Left lung (tissue), 4 donors: ENCODE measurements at regions not wholly inside any gene's neighbourhood (a gene's known extent, or its start where the extent isn't known, plus 50 kb on each side); places are given as distances from the start of the nearest gene placed in this dataset.
"Not testable (repeated sequence)": the region's sequence is repeated elsewhere in the genome, so short reads cannot be mapped to it uniquely, and the experiment has no call there.

ENCODE experiments used
- ATAC-seq: fragments of 200-7000 bp; cut with Tn5 transposase; one replicate; pipeline ENCODE4 v1.9.1; 2020; ENCODE audit warnings: moderate library complexity
- DNase-seq, 4 donors: peaks; one replicate each; pipeline ENCODE4 v3.0.0-alpha.2; 2013 to 2020
- H3K27ac ChIP-seq, 2 donors: fragments of 200-600 bp; sonication (generic) in 1 of 2; one replicate each; pipeline versions ENCODE4 v1.5.0 to v1.8.0; 2020 to 2021
- H3K27me3 ChIP-seq, 2 donors: fragments of 200-600 bp; sonication (generic) in 1 of 2; one replicate each; pipeline versions ENCODE4 v1.5.0 to v1.8.0; 2020 to 2021
- H3K36me3 ChIP-seq, 2 donors: fragments of 200-600 bp; sonication (generic) in 1 of 2; one replicate each; pipeline versions ENCODE4 v1.5.0 to v1.8.0; 2020 to 2021
- H3K4me1 ChIP-seq, 2 donors: fragments of 200-600 bp; one replicate each; pipeline ENCODE4 v1.8.0; 2021
- H3K4me3 ChIP-seq, 2 donors: fragments of 200-600 bp; sonication (generic) in 1 of 2; one replicate each; pipeline versions ENCODE4 v1.5.0 to v1.8.0; 2020 to 2021; ENCODE audit warnings: mild to moderate bottlenecking in 1 of 2
- H3K9me3 ChIP-seq, 2 donors: fragments of 200-600 bp; sonication (generic) in 1 of 2; one replicate each; pipeline versions ENCODE4 v1.5.0 to v1.8.0; 2020 to 2021
- intact Hi-C, 2 donors: fragments of 100-400 bp; cut with DNase I; formaldehyde crosslinking; loops; one replicate each; pipeline versions ENCODE4 v1.11.2 to v1.14.2; 2022
- TF ChIP-seq, protein P1 (sequence below), 2 donors: fragments of 200-600 bp; sonication (generic) in 1 of 2; IDR thresholded peaks; one replicate each; pipeline versions ENCODE4 v1.5.0 to v1.8.0; 2021; ENCODE audit warnings: antibody characterized with exemption in 2 of 2
- donor health status: DM: no; HTN: yes; CAD: no.
- donor health status: DM: no; HTN: no; CAD: no.

DNA sequence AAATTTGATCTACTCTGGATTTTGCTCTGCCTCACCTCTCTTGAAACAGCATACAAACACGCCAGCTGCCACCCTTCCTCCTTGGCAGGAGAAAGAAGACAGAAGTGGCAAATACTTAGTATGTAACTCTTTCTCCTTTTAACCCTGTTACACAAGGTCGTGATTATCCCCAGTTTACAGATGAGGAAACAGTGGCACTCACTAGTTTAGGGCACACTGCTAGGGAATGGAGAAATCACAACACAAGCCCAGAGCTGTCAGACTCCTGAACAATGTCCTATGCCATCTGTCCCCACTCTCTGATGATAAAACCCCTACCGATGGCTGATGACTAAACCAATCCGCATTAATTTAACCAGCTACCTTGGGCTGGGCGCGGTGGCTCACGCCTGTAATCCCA is 79.7 kb downstream of the FGD2 start:
- H3K36me3 ChIP-seq, result no peaks in the 10 kb centered on the region
- H3K9me3 ChIP-seq, result no peaks in the 10 kb centered on the region
- intact Hi-C loops, result no loop called here
- peaks cover 9 to 42% of the 10 kb centered on the region in 2 donors for H3K4me1 ChIP-seq
- no peak overlapping the region for H3K4me3 ChIP-seq
- H3K27me3 ChIP-seq, result no peaks in the 10 kb centered on the region
- TF ChIP-seq, protein P1, sequence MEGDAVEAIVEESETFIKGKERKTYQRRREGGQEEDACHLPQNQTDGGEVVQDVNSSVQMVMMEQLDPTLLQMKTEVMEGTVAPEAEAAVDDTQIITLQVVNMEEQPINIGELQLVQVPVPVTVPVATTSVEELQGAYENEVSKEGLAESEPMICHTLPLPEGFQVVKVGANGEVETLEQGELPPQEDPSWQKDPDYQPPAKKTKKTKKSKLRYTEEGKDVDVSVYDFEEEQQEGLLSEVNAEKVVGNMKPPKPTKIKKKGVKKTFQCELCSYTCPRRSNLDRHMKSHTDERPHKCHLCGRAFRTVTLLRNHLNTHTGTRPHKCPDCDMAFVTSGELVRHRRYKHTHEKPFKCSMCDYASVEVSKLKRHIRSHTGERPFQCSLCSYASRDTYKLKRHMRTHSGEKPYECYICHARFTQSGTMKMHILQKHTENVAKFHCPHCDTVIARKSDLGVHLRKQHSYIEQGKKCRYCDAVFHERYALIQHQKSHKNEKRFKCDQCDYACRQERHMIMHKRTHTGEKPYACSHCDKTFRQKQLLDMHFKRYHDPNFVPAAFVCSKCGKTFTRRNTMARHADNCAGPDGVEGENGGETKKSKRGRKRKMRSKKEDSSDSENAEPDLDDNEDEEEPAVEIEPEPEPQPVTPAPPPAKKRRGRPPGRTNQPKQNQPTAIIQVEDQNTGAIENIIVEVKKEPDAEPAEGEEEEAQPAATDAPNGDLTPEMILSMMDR (IDR thresholded peaks at IDR 0.05), result no peak
- peak overlapping the region in 1 of 2 donors; percentile 87 for H3K27ac ChIP-seq
- DNase-seq (no peak), ATAC-seq (peak; percentile 11)

DNA sequence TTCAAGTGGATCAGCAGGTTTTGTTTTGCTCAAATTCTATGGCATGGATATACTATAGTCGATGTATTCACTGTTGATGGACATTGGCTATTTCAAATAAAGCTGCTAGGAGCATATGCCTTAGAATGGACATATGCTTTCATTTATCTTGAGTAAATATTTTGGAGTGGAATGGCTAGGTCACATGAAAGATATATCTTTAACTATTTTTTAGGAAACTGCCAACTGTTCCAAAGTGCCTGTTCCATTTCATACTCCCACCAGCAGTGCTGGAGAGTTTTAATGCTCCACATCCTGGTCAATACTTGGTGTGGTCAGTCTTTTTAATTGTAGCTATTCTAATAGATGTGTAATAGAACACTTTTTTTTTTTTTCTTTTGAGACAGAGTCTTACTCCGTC is 81.1 kb upstream of the PIM1 start:
- ATAC-seq (no peak), DNase-seq (no peak)
- intact Hi-C loops, result no loop called here
- TF ChIP-seq, protein P1 (IDR thresholded peaks at IDR 0.05), result no peak
- H3K27me3 ChIP-seq, result no peaks in the 10 kb centered on the region
- no peaks in the 10 kb centered on the region for H3K36me3 ChIP-seq
- no peak overlapping the region for H3K27ac ChIP-seq
- no peaks in the 10 kb centered on the region for H3K9me3 ChIP-seq
- peaks cover 0 to 23% of the 10 kb centered on the region in 2 donors for H3K4me1 ChIP-seq
- H3K4me3 ChIP-seq, result no peak overlapping the region

DNA sequence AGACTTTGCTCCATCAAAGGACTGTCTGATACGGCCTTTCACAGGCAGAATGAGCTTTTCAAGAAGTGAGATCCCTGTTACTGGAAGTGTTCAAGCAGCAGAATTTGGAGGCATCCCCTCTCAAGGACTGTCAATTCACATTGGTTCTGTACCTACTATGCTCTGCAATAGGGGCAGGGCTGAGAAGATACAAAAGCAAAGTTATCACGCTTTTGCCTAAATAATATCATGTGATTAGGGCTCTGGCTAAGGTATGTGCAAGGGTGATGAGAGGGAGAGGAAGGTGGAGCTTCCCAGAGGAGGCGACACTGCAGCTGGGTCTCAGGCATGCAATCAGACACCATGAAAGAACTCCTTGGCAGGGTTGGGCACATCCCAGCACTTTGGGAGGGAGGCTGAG is 80.2 kb upstream of the PIM1 start:
- peaks cover 0 to 14% of the 10 kb centered on the region in 2 donors for H3K4me1 ChIP-seq
- H3K27ac ChIP-seq, result no peak overlapping the region
- intact Hi-C loops, result no loop called here
- no peak for DNase-seq
- TF ChIP-seq, protein P1 (IDR thresholded peaks at IDR 0.05), result no peak
- no peak for ATAC-seq
- no peaks in the 10 kb centered on the region for H3K36me3 ChIP-seq
- H3K9me3 ChIP-seq, result no peaks in the 10 kb centered on the region
- no peak overlapping the region for H3K4me3 ChIP-seq
- no peaks in the 10 kb centered on the region for H3K27me3 ChIP-seq

DNA sequence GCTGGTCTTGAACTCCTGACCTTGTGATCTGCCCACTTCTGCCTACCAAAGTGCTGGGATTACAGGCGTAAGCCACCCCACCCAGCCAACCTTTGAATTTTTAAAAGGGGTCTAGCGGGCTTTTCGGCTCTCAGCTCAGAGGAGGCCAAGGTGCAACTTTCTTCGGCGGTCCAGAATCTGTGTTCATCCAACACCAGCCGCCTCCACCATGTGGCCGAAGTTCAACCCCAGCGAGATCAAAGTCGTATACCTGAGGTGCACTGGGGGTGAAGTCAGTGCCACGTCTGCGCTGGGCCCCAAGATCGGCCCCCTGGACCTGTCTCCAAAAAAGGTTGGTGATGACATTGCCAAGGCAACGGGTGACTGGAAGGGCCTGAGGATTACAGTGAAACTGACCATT is 78.8 kb upstream of the PIM1 start:
- H3K9me3 ChIP-seq, ATAC-seq, H3K4me3 ChIP-seq, intact Hi-C loops, H3K36me3 ChIP-seq, H3K27ac ChIP-seq, DNase-seq, H3K4me1 ChIP-seq, H3K27me3 ChIP-seq: not testable (repeated sequence)

DNA sequence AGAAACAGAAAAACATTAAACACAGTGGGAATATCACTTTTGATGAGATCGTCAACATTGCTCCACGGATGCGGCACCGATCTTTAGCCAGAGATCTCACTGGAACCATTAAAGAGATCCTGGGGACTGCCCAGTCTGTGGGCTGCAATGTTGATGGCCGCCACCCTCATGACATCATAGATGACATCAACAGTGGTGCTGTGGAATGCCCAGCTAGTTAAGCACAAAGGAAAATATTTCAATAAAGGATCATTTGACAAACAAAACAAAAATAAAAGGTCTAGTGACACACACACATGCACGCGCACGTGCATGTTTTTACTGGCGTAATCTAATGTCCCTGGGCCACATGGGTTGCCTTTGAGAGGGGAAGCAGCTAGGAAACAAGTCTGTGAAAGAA is 78.4 kb upstream of the PIM1 start:
- H3K36me3 ChIP-seq, H3K27me3 ChIP-seq, H3K4me3 ChIP-seq, H3K9me3 ChIP-seq, H3K4me1 ChIP-seq, DNase-seq, ATAC-seq, H3K27ac ChIP-seq, intact Hi-C loops: not testable (repeated sequence)

DNA sequence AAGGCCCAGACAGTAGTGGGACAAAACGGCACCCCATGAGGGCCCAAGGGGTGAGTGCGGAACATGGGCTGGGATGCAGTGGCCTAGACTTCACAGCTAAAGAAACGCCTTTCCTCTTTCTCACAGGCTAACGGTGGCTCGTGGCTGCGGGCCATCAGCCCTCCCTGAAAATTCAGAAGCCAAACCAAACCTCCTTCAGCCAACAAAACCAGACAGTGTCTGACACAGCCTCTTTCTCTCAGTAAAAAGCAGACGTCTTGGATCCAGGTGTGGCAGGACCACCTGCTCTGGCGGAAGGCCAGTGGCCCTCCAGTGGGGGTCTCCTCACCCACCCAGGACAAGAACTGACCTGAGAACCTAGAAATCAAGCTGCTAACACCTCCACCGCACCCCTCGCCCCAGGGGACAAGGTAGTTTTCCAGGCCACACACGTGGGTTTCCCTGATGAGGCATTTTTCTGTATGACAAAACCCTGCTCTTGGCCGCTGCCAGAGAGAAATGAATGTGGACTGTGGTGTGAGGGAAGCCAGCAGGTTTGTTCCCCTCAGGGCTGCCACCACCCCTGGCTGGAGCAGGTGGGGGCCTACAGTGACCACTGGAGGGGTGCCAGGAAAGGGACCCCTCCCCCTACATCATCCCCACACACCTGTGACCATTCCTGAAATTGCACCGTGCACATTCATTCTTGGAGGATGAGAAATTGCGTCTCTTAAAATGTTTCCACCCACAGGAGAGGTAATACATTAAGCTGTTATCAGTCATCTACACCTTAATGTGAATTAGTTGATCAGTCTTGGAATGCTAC is 76.8 kb upstream of the PIM1 start:
- no peak overlapping the region for H3K4me3 ChIP-seq

More for the DNA sequence above, 76.8 kb upstream of the PIM1 start:
- intact Hi-C loops, result no loop called here
- H3K4me1 ChIP-seq, result peaks cover 0 to 6% of the 10 kb centered on the region in 2 donors
- no peaks in the 10 kb centered on the region for H3K9me3 ChIP-seq
- DNase-seq, result no peak
- no peaks in the 10 kb centered on the region for H3K27me3 ChIP-seq
- H3K27ac ChIP-seq, result no peak overlapping the region
- no peak for ATAC-seq
- TF ChIP-seq, protein P1 (IDR thresholded peaks at IDR 0.05), result no peak
- no peaks in the 10 kb centered on the region for H3K36me3 ChIP-seq
